ENCODE measurements at regions not wholly inside any gene's neighbourhood (a gene's known extent, or its start where the extent isn't known, plus 50 kb on each side); places are given as distances from the start of the nearest gene placed in this dataset.

DNA sequence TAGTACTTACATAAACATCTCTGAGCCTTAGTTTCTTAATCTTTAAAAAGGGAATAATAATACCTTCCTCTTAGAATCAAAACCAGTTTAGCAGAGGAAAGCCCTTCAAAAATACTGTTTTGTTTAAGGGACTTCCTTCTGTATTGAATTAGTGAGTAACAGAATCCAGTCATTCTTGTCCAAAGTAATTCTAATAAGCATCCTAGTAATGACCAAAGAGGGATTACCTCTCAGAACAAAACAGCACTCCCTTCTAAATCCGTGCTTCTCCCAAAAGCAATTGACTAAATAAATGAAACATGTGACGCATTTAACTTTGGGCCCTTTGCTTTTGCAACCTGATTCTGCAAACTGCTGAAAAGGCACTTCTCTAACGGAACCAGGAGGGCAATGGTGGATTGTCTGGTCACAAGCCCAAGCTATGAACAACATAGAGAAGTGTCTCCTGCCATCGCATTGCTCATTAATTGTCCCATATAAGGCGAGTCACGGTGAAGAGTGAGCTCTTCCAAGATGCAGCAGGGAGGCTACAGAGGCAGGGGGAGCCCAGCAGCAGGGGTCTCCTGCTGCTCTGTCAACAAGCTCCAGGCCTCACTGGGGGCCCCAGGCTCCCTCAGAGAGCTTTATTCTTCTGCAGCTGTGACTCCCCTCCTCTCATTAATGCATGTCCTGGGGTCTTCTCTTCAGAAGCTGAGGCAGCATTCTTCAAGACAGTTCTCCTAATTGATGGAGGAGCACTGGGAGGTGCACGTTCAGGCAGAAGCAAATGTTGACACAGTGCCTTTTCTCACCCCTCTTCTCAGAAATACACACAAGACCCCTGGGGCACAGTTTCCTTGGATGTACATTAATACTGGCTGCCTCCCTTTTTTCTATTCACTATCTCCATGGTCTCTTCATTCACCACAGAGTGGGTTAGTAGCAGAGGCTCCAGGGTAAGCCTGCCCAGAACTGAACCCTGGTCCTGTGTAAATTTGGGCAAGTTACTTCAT is 419.6 kb upstream of the RASGEF1B start:
- no TSS peak for BruUV-seq (replicated peaks)
- Mint-ChIP-seq H3K36me3 (ENCODE audit: insufficient read depth, unreplicated experiment) (no peaks in the 10 kb centered on the region), H3K9me3 (ENCODE audit: unreplicated experiment) (no peaks in the 10 kb centered on the region), H3K27me3 (ENCODE audit: insufficient read depth, unreplicated experiment) (no peaks in the 10 kb centered on the region), H3K4me1 (ENCODE audit: insufficient read depth, unreplicated experiment) (no peaks in the 10 kb centered on the region), H3K27ac (ENCODE audit: low read depth, unreplicated experiment) (no peak overlapping the region), H3K4me3 (ENCODE audit: unreplicated experiment) (no peak overlapping the region)
- ChIA-PET CTCF (interaction anchor here (0.5 kb wide), 1 partner anchor 222 kb away, joined by 3 read pairs; no protein-coding TSS in a partner anchor), POLR2A (interaction anchor here (0.6 kb wide), 1 partner anchor 1589 kb away, joined by 3 read pairs; no protein-coding TSS in a partner anchor)
- intact Hi-C loops (cut with micrococcal nuclease), result no loop called here
- no peak for DNase-seq (ENCODE audit: unreplicated experiment)
- TF ChIP-seq, protein P1, sequence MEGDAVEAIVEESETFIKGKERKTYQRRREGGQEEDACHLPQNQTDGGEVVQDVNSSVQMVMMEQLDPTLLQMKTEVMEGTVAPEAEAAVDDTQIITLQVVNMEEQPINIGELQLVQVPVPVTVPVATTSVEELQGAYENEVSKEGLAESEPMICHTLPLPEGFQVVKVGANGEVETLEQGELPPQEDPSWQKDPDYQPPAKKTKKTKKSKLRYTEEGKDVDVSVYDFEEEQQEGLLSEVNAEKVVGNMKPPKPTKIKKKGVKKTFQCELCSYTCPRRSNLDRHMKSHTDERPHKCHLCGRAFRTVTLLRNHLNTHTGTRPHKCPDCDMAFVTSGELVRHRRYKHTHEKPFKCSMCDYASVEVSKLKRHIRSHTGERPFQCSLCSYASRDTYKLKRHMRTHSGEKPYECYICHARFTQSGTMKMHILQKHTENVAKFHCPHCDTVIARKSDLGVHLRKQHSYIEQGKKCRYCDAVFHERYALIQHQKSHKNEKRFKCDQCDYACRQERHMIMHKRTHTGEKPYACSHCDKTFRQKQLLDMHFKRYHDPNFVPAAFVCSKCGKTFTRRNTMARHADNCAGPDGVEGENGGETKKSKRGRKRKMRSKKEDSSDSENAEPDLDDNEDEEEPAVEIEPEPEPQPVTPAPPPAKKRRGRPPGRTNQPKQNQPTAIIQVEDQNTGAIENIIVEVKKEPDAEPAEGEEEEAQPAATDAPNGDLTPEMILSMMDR (IDR thresholded peaks at IDR 0.05; ENCODE audit: unreplicated experiment), result no peak

DNA sequence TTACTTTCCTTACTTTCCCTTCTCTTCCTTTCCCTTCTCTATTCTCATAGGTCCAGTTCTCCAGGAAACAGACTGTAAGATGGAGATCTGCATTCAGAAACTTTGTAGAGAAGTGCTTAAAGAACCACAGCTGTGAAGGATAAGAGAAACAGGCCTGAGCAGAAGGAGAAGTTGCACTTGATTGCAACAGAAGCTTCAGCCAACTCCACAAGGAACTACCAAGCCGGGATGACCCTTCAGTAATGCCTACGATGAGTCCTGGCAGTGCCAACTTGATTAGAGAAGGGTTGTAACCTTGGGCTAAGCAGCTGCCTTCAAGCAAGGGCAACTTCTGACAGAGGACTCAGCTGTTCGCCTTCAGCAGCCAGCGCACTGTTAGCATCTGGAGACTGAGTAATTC is 413.3 kb upstream of the RASGEF1B start:
- no peak for DNase-seq (ENCODE audit: unreplicated experiment)
- POLR2A ChIA-PET, result no interaction called here
- no peaks in the 10 kb centered on the region for H3K36me3 Mint-ChIP-seq (ENCODE audit: insufficient read depth, unreplicated experiment)
- no peak overlapping the region for H3K4me3 Mint-ChIP-seq (ENCODE audit: unreplicated experiment)
- TF ChIP-seq, protein P1 (IDR thresholded peaks at IDR 0.05; ENCODE audit: unreplicated experiment), result no peak
- BruUV-seq (replicated peaks), result no TSS peak
- no peak overlapping the region for H3K27ac Mint-ChIP-seq (ENCODE audit: low read depth, unreplicated experiment)
- no peaks in the 10 kb centered on the region for H3K27me3 Mint-ChIP-seq (ENCODE audit: insufficient read depth, unreplicated experiment)
- CTCF ChIA-PET, result interaction anchor here (0.9 kb wide), 1 partner anchor 12 kb away, joined by 3 read pairs; no protein-coding TSS in a partner anchor
- no peaks in the 10 kb centered on the region for H3K4me1 Mint-ChIP-seq (ENCODE audit: insufficient read depth, unreplicated experiment)
- intact Hi-C loops (cut with micrococcal nuclease), result no loop called here
- no peaks in the 10 kb centered on the region for H3K9me3 Mint-ChIP-seq (ENCODE audit: unreplicated experiment)

DNA sequence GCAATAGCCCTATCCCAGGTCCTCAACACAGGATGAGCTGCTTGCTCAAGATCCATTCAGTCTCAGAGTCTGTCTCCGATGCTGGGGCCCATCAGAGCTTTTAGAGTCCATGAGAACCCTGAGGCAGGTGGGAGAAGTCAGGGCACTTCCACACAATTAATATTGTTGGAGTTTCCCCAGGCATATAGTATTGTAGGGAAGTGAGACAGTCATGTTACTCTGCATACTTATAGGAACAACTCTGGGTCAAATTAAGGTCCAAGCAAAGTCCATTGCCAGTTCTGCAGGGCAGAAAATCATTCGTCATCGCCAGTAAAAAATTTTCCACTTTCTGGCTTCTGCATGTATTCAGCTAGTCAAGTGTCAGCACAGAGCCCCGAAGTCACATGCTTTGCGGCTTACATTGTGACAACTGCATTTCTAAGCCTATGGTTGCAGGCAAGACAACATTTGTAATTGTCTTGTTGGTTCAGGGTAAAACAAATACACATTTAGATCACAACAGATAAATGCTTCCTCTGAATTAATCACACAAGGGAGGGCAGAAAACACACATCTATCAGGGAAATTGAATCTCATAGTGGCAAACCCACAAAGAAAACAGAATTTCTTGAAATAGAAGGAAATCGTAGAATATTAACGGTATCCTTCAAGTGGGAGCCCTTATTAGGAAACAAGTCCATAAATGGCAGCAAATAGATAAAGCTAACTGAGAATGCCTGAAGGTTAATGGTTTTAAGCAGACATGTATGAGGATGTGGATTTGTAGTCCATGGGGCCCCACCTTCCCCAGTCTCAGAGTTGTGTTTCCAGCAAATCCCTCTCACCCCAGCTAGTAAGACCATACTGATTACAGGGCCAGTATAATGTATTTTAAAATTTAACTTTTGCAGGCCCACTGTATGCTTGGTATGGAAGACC is 412.1 kb upstream of the RASGEF1B start:
- H3K36me3 Mint-ChIP-seq (ENCODE audit: insufficient read depth, unreplicated experiment), result no peaks in the 10 kb centered on the region
- H3K9me3 Mint-ChIP-seq (ENCODE audit: unreplicated experiment), result no peaks in the 10 kb centered on the region
- ChIA-PET POLR2A (no interaction called here), CTCF (interaction anchor here (0.6 to 0.9 kb wide), 2 partner anchors 11 to 385 kb away, joined by 3 read pairs; no protein-coding TSS in a partner anchor)
- H3K4me1 Mint-ChIP-seq (ENCODE audit: insufficient read depth, unreplicated experiment), result no peaks in the 10 kb centered on the region
- no TSS peak for BruUV-seq (replicated peaks)
- no peak for DNase-seq (ENCODE audit: unreplicated experiment)
- intact Hi-C loops (cut with micrococcal nuclease), result no loop called here
- TF ChIP-seq, protein P1 (IDR thresholded peaks at IDR 0.05; ENCODE audit: unreplicated experiment), result no peak
- no peaks in the 10 kb centered on the region for H3K27me3 Mint-ChIP-seq (ENCODE audit: insufficient read depth, unreplicated experiment)
- H3K4me3 Mint-ChIP-seq (ENCODE audit: unreplicated experiment), result no peak overlapping the region
- H3K27ac Mint-ChIP-seq (ENCODE audit: low read depth, unreplicated experiment), result no peak overlapping the region

DNA sequence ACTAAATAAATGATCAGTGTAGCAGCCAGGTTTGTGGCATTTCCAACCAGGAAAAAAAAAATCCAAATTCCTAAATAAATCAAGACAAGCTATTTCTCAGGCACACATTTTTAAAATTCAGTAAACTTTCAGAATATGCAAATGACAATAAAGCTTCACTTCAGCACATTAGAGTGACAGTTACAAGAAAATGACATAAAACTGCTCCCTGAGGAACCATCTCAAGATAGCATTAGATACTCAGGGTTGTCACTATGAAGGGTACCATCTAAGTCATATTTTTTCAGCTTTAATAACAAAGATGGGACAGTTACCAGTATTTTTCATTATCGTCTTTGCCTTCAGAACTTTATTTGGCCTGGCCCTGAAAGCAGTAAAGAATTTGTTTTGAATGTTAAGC is 411.3 kb upstream of the RASGEF1B start:
- BruUV-seq (replicated peaks), result no TSS peak
- CTCF ChIA-PET, result no interaction called here
- H3K9me3 Mint-ChIP-seq (ENCODE audit: unreplicated experiment), result no peaks in the 10 kb centered on the region
- POLR2A ChIA-PET, result interaction anchor here (0.5 to 0.6 kb wide), 2 partner anchors 59 to 240 kb away, joined by 3 read pairs; no protein-coding TSS in a partner anchor
- no peaks in the 10 kb centered on the region for H3K36me3 Mint-ChIP-seq (ENCODE audit: insufficient read depth, unreplicated experiment)
- H3K4me3 Mint-ChIP-seq (ENCODE audit: unreplicated experiment), result no peak overlapping the region
- H3K27me3 Mint-ChIP-seq (ENCODE audit: insufficient read depth, unreplicated experiment), result no peaks in the 10 kb centered on the region
- intact Hi-C loops (cut with micrococcal nuclease), result no loop called here
- TF ChIP-seq, protein P1 (IDR thresholded peaks at IDR 0.05; ENCODE audit: unreplicated experiment), result no peak
- H3K27ac Mint-ChIP-seq (ENCODE audit: low read depth, unreplicated experiment), result no peak overlapping the region
- no peak for DNase-seq (ENCODE audit: unreplicated experiment)
- no peaks in the 10 kb centered on the region for H3K4me1 Mint-ChIP-seq (ENCODE audit: insufficient read depth, unreplicated experiment)
